Activated CD4-positive, alpha-beta T cell treated with anti-CD3 and anti-CD28 coated beads, Interleukin-2, amount 50 U/mL, for 4 hours (primary cell): ENCODE measurements at regions not wholly inside any gene's neighbourhood (a gene's known extent, or its start where the extent isn't known, plus 50 kb on each side); places are given as distances from the start of the nearest gene placed in this dataset.

ENCODE experiments used
- DNase-seq, 2 experiments: peaks; one replicate each; pipeline ENCODE4 v3.0.0-alpha.2; 2020

- DNase-seq: no peak
Measured at GRCh38 chr6:1257778-1258177, 54.1 kb upstream of the FOXQ1 start.

- DNase-seq: no peak
Measured at GRCh38 chr6:1256435-1257008, 55.4 kb upstream of the FOXQ1 start.

GRCh38 chr6:1255636-1256365 is 56.1 kb upstream of the FOXQ1 start:
- no peak for DNase-seq

GRCh38 chr6:1254326-1254725 is 57.6 kb upstream of the FOXQ1 start:
- no peak for DNase-seq

- DNase-seq: no peak
Measured at GRCh38 chr6:1253816-1254215, 58.1 kb upstream of the FOXQ1 start.

- no peak for DNase-seq
Measured at GRCh38 chr6:1251198-1252155, 60.4 kb upstream of the FOXQ1 start.

GRCh38 chr6:1250489-1251197 is 61.3 kb upstream of the FOXQ1 start:
- DNase-seq: no peak

GRCh38 chr6:1247894-1248293 is 64.0 kb upstream of the FOXQ1 start:
- no peak for DNase-seq

- DNase-seq: no peak
Measured at GRCh38 chr6:1247056-1247455, 64.8 kb upstream of the FOXQ1 start.

- no peak for DNase-seq
Measured at GRCh38 chr6:1244941-1245340, 67.0 kb upstream of the FOXQ1 start.

GRCh38 chr6:1244278-1244677 is 67.6 kb upstream of the FOXQ1 start:
- DNase-seq: no peak

GRCh38 chr6:1242446-1242845 is 69.5 kb upstream of the FOXQ1 start:
- no peak for DNase-seq

GRCh38 chr6:1242021-1242420 is 69.9 kb upstream of the FOXQ1 start:
- DNase-seq: no peak

- no peak for DNase-seq
Measured at GRCh38 chr6:1240766-1241318, 71.1 kb upstream of the FOXQ1 start.

- no peak for DNase-seq
Measured at GRCh38 chr6:1239805-1240204, 72.1 kb upstream of the FOXQ1 start.

GRCh38 chr6:1238040-1238439 is 73.9 kb upstream of the FOXQ1 start:
- no peak for DNase-seq

- no peak for DNase-seq
Measured at GRCh38 chr6:1237636-1238035, 74.3 kb upstream of the FOXQ1 start.

- DNase-seq: no peak
Measured at GRCh38 chr6:1235825-1236224, 76.1 kb upstream of the FOXQ1 start.

GRCh38 chr6:1233924-1234323 is 78.0 kb upstream of the FOXQ1 start:
- no peak for DNase-seq

GRCh38 chr6:1232578-1232977 is 79.3 kb upstream of the FOXQ1 start:
- DNase-seq: no peak

- no peak for DNase-seq
Measured at GRCh38 chr6:1231941-1232340, 80.0 kb upstream of the FOXQ1 start.

GRCh38 chr6:1230689-1231605 is 81.0 kb upstream of the FOXQ1 start:
- DNase-seq: no peak
